ENCODE measurements at regions not wholly inside any gene's neighbourhood (a gene's known extent, or its start where the extent isn't known, plus 50 kb on each side); places are given as distances from the start of the nearest gene placed in this dataset.

- TF ChIP-seq GATA1 (IDR thresholded peaks at IDR 0.05; ENCODE audit: low read depth, low read length) (no peak), POLR2A (IDR thresholded peaks at IDR 0.05; ENCODE audit: low read length) (no peak)
Measured at GRCh38 chr5:58400737-58401136, 59.1 kb downstream of the PLK2 start.
